ENCODE measurements at regions not wholly inside any gene's neighbourhood (a gene's known extent, or its start where the extent isn't known, plus 50 kb on each side); places are given as distances from the start of the nearest gene placed in this dataset.

DNA sequence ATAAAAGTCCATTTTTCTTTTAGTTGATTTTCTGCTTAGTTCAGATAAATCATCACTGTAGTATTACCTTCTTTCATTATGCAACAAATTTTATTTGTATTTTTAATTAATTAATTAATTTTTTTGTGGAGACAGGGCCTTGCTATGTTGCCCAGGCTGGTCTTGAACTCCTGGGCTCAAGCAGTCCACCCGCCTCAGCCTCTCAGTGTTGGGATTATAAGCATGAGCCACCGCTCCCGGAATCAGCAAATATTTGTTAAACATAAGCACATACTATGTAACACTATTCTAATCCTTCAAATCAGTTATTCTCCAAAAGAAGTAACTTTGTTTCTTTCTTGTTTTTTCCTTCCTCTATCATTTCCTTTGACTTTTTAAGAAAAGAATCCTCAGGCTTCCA, 584.8 kb upstream of the ANKRD30A start:
- Histone ChIP-seq H3K9ac (ENCODE audit: low read depth, low read length, poor library complexity, severe bottlenecking) (no peak overlapping the region), H3K9me2 (replicated peaks; ENCODE audit: low read depth, low read length) (no peaks in the 10 kb centered on the region), H3K79me2 (ENCODE audit: insufficient read depth, low read length) (no peaks in the 10 kb centered on the region), H3K4me1 (ENCODE audit: insufficient read depth, low read length, poor library complexity, severe bottlenecking) (no peaks in the 10 kb centered on the region), H3F3A (ENCODE audit: low read depth) (no peaks in the 10 kb centered on the region), H3K9me3 (ENCODE audit: insufficient read depth, low read depth, low read length) (no peaks in the 10 kb centered on the region), H3K4me2 (ENCODE audit: low read depth, low read length, poor library complexity, severe bottlenecking) (no peak overlapping the region), H3K4me3 (ENCODE audit: low read length, poor library complexity, severe bottlenecking) (no peak overlapping the region), H4K20me1 (ENCODE audit: insufficient read depth, low read length, poor library complexity, severe bottlenecking) (no peaks in the 10 kb centered on the region), H3K27me3 (ENCODE audit: insufficient read depth, low read length, poor library complexity, severe bottlenecking) (no peaks in the 10 kb centered on the region), H3K36me3 (ENCODE audit: insufficient read depth, low read length) (no peaks in the 10 kb centered on the region), H2AFZ (ENCODE audit: low read length) (no peak overlapping the region)
- TF ChIP-seq, protein P1, sequence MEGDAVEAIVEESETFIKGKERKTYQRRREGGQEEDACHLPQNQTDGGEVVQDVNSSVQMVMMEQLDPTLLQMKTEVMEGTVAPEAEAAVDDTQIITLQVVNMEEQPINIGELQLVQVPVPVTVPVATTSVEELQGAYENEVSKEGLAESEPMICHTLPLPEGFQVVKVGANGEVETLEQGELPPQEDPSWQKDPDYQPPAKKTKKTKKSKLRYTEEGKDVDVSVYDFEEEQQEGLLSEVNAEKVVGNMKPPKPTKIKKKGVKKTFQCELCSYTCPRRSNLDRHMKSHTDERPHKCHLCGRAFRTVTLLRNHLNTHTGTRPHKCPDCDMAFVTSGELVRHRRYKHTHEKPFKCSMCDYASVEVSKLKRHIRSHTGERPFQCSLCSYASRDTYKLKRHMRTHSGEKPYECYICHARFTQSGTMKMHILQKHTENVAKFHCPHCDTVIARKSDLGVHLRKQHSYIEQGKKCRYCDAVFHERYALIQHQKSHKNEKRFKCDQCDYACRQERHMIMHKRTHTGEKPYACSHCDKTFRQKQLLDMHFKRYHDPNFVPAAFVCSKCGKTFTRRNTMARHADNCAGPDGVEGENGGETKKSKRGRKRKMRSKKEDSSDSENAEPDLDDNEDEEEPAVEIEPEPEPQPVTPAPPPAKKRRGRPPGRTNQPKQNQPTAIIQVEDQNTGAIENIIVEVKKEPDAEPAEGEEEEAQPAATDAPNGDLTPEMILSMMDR (conservative IDR thresholded peaks at IDR 0.05; ENCODE audit: low read length) = no peak
- TF ChIP-seq EZH2phosphoT487 (IDR thresholded peaks at IDR 0.05; ENCODE audit: borderline replicate concordance) = no peak

DNA sequence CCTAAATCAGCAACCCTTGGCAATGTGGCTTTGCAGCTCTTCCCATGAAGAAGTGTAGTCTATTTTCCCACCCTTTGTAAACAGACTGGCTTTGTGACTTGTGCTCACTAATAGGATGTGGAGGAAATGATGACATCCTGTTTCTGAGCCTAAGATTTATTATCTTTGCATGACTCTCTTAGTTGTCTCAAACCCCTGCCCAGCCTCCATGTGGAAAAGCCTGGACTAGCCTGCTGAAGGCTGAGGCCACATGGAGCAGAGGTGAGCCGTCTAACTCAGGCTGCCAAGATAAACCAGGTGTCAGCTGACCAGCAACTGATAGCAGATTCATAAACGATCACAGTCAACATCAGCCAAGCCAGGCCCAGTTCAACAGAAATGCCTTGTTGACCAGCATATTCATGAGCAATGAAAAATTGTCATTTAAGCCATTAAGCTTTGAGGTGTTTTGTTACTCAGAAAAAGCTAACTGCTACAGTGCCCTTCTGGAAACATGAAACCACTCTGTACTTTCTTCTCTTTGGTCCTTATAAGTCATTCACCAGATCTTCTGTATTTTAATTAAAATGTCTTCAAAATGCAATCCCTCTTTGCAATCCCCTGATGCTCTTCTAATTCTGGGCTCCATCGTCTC, 586.3 kb upstream of the ANKRD30A start:
- Histone ChIP-seq H3K4me3 (ENCODE audit: low read length, poor library complexity, severe bottlenecking) (no peak overlapping the region), H3K9me3 (ENCODE audit: insufficient read depth, low read depth, low read length) (no peaks in the 10 kb centered on the region), H3K36me3 (ENCODE audit: insufficient read depth, low read length) (no peaks in the 10 kb centered on the region), H3K9me2 (replicated peaks; ENCODE audit: low read depth, low read length) (no peaks in the 10 kb centered on the region), H3K4me1 (ENCODE audit: insufficient read depth, low read length, poor library complexity, severe bottlenecking) (no peaks in the 10 kb centered on the region), H3F3A (ENCODE audit: low read depth) (no peaks in the 10 kb centered on the region), H4K20me1 (ENCODE audit: insufficient read depth, low read length, poor library complexity, severe bottlenecking) (no peaks in the 10 kb centered on the region), H3K79me2 (ENCODE audit: insufficient read depth, low read length) (no peaks in the 10 kb centered on the region), H3K9ac (ENCODE audit: low read depth, low read length, poor library complexity, severe bottlenecking) (no peak overlapping the region), H2AFZ (ENCODE audit: low read length) (no peak overlapping the region), H3K4me2 (ENCODE audit: low read depth, low read length, poor library complexity, severe bottlenecking) (no peak overlapping the region), H3K27me3 (ENCODE audit: insufficient read depth, low read length, poor library complexity, severe bottlenecking) (no peaks in the 10 kb centered on the region)
- TF ChIP-seq EZH2phosphoT487 (IDR thresholded peaks at IDR 0.05; ENCODE audit: borderline replicate concordance) = no peak
- TF ChIP-seq, protein P1 (conservative IDR thresholded peaks at IDR 0.05; ENCODE audit: low read length) = no peak

- Histone ChIP-seq H3K36me3 (ENCODE audit: insufficient read depth, low read length) (no peaks in the 10 kb centered on the region), H2AFZ (ENCODE audit: low read length) (no peak overlapping the region), H3K4me3 (ENCODE audit: low read length, poor library complexity, severe bottlenecking) (no peak overlapping the region), H3K9me3 (ENCODE audit: insufficient read depth, low read depth, low read length) (no peaks in the 10 kb centered on the region), H3K79me2 (ENCODE audit: insufficient read depth, low read length) (no peaks in the 10 kb centered on the region), H3K27me3 (ENCODE audit: insufficient read depth, low read length, poor library complexity, severe bottlenecking) (no peaks in the 10 kb centered on the region), H4K20me1 (ENCODE audit: insufficient read depth, low read length, poor library complexity, severe bottlenecking) (no peaks in the 10 kb centered on the region), H3K9ac (ENCODE audit: low read depth, low read length, poor library complexity, severe bottlenecking) (no peak overlapping the region), H3K4me2 (ENCODE audit: low read depth, low read length, poor library complexity, severe bottlenecking) (no peak overlapping the region), H3K4me1 (ENCODE audit: insufficient read depth, low read length, poor library complexity, severe bottlenecking) (no peaks in the 10 kb centered on the region), H3K9me2 (replicated peaks; ENCODE audit: low read depth, low read length) (no peaks in the 10 kb centered on the region), H3F3A (ENCODE audit: low read depth) (no peaks in the 10 kb centered on the region)
- TF ChIP-seq EZH2phosphoT487 (IDR thresholded peaks at IDR 0.05; ENCODE audit: borderline replicate concordance) = no peak
- TF ChIP-seq, protein P1 (conservative IDR thresholded peaks at IDR 0.05; ENCODE audit: low read length) = no peak
These were observed 590.9 kb upstream of the ANKRD30A start for GRCh38 chr10:36534471-36535002.

Measured in Loucy (cell line).